ENCODE measurements at regions not wholly inside any gene's neighbourhood (a gene's known extent, or its start where the extent isn't known, plus 50 kb on each side); places are given as distances from the start of the nearest gene placed in this dataset.

DNA sequence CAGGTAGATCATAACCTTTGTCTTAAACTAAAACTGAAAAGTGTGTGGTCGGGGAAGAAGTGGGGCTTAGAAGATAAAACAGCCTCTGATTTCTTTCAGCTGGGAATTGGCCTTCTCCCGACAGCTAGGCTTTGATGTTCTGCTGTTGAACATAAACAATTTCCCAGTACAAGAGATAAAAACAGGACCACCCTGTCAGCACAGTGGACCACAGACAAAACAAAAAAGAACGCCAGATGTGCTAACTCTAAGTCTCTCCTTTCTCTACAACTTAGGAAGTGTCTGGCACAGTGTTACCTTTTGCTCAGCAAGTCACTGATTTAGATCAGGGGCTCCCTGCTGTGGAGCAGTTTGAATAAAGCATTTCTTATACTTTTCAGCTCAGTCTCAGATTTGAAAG, 87.5 kb upstream of the UXT start:
- TF ChIP-seq TAF1 (IDR thresholded peaks at IDR 0.05; ENCODE audit: borderline replicate concordance, low read depth, low read length) (no peak), POLR2AphosphoS5 (IDR thresholded peaks at IDR 0.05; ENCODE audit: low read depth, low read length) (no peak)
